SU-DHL-6 (cell line): ENCODE measurements at regions not wholly inside any gene's neighbourhood (a gene's known extent, or its start where the extent isn't known, plus 50 kb on each side); places are given as distances from the start of the nearest gene placed in this dataset.

Source experiments
- EZH2phosphoT487 ChIP-seq: fragments of 200-600 bp; sonication (generic), shearing (Covaris generic); conservative IDR thresholded peaks from 2 replicates; pipeline ENCODE4 v1.6.1; 2018; ENCODE audit warnings: mild to moderate bottlenecking, antibody characterized with exemption, low read length, moderate library complexity, mixed read lengths
- TF ChIP-seq, protein P1 (sequence below): fragments of 200-600 bp; sonication (generic); IDR thresholded peaks from one replicate; pipeline ENCODE4 v1.5.1; 2017; ENCODE audit warnings: antibody characterized with exemption, mild to moderate bottlenecking, low read length, moderate library complexity; ENCODE audit not compliant: insufficient read depth, poor library complexity, severe bottlenecking

DNA sequence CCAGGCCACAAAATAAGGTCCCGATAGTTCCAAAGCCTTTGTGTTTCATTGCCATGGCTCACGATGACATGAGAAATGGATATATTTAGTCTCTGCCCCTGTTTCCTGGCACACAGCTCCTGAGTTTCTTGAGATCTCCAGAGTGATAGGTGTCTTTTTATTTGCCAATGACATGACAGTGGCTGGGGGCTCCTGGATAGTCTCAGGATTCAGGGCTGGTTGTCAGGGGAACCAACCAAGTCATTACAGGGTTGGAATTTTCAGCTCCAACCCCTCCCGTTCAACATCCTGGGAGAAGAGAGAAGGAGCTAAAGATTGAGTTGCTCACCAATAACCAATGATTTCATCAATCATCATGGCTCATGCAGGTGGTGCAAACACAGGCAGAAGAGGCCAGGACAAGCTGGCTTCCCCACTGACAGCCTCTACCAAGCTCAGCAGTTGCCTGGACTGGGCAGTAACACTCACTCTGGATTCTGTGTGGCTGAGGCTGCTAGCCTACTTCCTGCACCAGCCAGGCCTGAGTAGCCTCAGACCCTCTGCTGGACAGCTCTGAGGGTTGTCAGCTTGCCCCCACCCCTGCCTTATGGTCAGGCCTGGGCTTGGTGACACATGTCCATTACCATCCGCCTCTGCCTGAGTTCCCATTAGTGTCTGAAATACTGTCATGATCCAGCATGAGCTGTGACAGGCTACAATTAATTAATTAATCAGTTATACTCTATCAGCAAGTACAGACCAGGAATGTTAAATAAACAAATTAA lies 534.4 kb upstream of the CDH5 start:
- TF ChIP-seq, protein P1, sequence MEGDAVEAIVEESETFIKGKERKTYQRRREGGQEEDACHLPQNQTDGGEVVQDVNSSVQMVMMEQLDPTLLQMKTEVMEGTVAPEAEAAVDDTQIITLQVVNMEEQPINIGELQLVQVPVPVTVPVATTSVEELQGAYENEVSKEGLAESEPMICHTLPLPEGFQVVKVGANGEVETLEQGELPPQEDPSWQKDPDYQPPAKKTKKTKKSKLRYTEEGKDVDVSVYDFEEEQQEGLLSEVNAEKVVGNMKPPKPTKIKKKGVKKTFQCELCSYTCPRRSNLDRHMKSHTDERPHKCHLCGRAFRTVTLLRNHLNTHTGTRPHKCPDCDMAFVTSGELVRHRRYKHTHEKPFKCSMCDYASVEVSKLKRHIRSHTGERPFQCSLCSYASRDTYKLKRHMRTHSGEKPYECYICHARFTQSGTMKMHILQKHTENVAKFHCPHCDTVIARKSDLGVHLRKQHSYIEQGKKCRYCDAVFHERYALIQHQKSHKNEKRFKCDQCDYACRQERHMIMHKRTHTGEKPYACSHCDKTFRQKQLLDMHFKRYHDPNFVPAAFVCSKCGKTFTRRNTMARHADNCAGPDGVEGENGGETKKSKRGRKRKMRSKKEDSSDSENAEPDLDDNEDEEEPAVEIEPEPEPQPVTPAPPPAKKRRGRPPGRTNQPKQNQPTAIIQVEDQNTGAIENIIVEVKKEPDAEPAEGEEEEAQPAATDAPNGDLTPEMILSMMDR: no peak
- TF ChIP-seq EZH2phosphoT487: no peak
